ENCODE measurements at regions not wholly inside any gene's neighbourhood (a gene's known extent, or its start where the extent isn't known, plus 50 kb on each side); places are given as distances from the start of the nearest gene placed in this dataset.

DNA sequence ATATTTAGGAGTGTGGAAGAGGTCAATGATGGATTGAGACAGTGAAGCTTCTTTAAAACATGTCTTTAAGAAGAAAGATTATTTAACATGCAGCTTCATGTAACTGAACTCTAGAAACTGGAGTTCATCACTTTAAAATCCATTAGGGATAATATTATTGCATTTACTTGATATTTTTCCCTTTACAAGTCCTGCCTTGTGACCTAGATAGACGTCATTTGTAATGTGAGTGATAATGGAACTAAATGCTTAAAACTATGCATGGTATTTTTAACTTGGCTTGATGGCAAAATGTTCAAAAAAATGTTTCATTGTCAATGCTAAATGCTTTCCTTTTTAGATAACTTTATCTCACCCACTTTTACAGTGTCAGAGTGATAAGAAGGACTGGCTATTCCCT lies 723.7 kb downstream of the RWDD3 start:
- no peak for TF ChIP-seq CTCF (IDR thresholded peaks at IDR 0.05)
- no peak for TF ChIP-seq POLR2AphosphoS5 (IDR thresholded peaks at IDR 0.05)
